Activated T-cell treated with anti-CD3 and anti-CD28 coated beads, Interleukin-2, amount 50 U/mL, for 72 hours (primary cell): ENCODE measurements at regions not wholly inside any gene's neighbourhood (a gene's known extent, or its start where the extent isn't known, plus 50 kb on each side); places are given as distances from the start of the nearest gene placed in this dataset.
A peak's percentile ranks its signal among the peaks of the same experiment; 100 is the strongest.
"Not testable (repeated sequence)": the region's sequence is repeated elsewhere in the genome, so short reads cannot be mapped to it uniquely, and the experiment has no call there.

Source experiments
- ATAC-seq, 2 donors: fragments of 150-1000 bp; cut with Tn5 transposase; replicated peaks in 1 of 2; 2 replicates each; pipeline ENCODE4 v1.10.0; 2021; ENCODE audit warnings: moderate library complexity in 2 of 2, mild to moderate bottlenecking in 1 of 2
- DNase-seq, 2 donors: peaks; one replicate each; pipeline ENCODE4 v3.0.0; 2021 to 2022; ENCODE audit warnings: mixed read lengths in 1 of 2
- H3K27ac Mint-ChIP-seq: one replicate; pipeline ENCODE4 v1.8.0; 2022; ENCODE audit warnings: mild to moderate bottlenecking, moderate library complexity, mixed read lengths
- H3K27me3 Mint-ChIP-seq: one replicate; pipeline ENCODE4 v1.8.0; 2022; ENCODE audit warnings: low read depth, mixed read lengths
- H3K36me3 Mint-ChIP-seq, 2 donors: one replicate each; pipeline ENCODE4 v1.8.0; 2022; ENCODE audit warnings: mixed read lengths in 2 of 2, mild to moderate bottlenecking in 1 of 2; ENCODE audit not compliant: insufficient read depth in 2 of 2
- H3K4me1 Mint-ChIP-seq: one replicate; pipeline ENCODE4 v1.8.0; 2022; ENCODE audit warnings: low read depth, mixed read lengths
- H3K4me3 Mint-ChIP-seq, 2 donors: one replicate each; pipeline ENCODE4 v1.8.0; 2022; ENCODE audit warnings: mild to moderate bottlenecking in 2 of 2, mixed read lengths in 2 of 2, moderate library complexity in 2 of 2
- H3K9me3 Mint-ChIP-seq, 2 donors: one replicate each; pipeline ENCODE4 v1.8.0; 2022; ENCODE audit warnings: mixed read lengths in 2 of 2

- not testable (repeated sequence) for H3K4me1 Mint-ChIP-seq, H3K9me3 Mint-ChIP-seq, ATAC-seq
Measured at GRCh38 chr2:89537862-89538261, 846.4 kb downstream of the RPIA start.

DNA sequence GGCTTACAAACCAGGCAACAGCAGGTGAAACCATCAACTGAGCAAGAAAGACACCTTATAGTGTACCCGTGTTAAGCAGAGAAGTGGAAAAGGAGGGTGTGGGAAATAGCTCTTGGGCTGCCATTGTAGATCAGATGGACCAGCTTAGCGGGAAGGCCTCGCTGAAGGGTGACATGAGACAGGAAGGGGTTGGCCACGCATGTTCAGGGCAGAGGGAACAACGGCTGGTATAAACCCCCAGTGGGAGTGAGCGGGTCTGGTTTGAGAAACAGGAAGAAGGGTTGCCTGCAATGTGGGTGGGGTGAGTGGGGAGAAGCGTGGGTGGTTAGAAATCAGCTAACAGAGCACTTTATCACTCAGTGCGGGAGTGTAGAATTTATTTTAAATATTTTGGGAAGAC lies 852.6 kb downstream of the RPIA start:
- not testable (repeated sequence) for ATAC-seq, H3K4me1 Mint-ChIP-seq, H3K36me3 Mint-ChIP-seq, H3K27me3 Mint-ChIP-seq, H3K9me3 Mint-ChIP-seq, H3K4me3 Mint-ChIP-seq, H3K27ac Mint-ChIP-seq, DNase-seq

More at GRCh38 chr2:89537862-89538261, 846.4 kb downstream of the RPIA start:
- H3K27ac Mint-ChIP-seq, H3K27me3 Mint-ChIP-seq, H3K36me3 Mint-ChIP-seq, H3K4me3 Mint-ChIP-seq, DNase-seq: not testable (repeated sequence)

DNA sequence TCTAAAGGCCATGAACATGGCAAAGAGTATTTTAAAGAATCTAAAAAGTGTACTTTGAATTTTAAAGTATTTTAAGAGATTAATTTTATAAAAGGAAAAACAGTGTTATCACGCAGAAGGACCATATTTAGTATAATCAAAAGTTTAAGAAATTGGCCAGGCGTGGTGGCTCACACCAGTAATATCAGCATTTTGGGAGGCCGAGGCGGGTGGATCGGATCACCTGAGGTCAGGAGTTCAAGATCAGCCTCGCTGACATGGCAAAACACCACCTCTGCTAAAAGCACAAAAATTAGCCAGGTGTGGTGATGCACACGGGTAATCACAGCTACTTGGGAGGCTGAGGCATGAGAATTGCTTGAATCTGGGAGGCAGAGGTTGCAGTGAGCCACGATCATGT lies 887.7 kb downstream of the RPIA start:
- not testable (repeated sequence) for H3K4me3 Mint-ChIP-seq, H3K9me3 Mint-ChIP-seq, H3K36me3 Mint-ChIP-seq, H3K27me3 Mint-ChIP-seq, DNase-seq, H3K4me1 Mint-ChIP-seq, ATAC-seq, H3K27ac Mint-ChIP-seq

GRCh38 chr2:89582816-89583215 lies 891.3 kb downstream of the RPIA start:
- not testable (repeated sequence) for H3K4me1 Mint-ChIP-seq, H3K27me3 Mint-ChIP-seq, H3K36me3 Mint-ChIP-seq, H3K9me3 Mint-ChIP-seq, H3K27ac Mint-ChIP-seq, ATAC-seq, DNase-seq, H3K4me3 Mint-ChIP-seq

DNA sequence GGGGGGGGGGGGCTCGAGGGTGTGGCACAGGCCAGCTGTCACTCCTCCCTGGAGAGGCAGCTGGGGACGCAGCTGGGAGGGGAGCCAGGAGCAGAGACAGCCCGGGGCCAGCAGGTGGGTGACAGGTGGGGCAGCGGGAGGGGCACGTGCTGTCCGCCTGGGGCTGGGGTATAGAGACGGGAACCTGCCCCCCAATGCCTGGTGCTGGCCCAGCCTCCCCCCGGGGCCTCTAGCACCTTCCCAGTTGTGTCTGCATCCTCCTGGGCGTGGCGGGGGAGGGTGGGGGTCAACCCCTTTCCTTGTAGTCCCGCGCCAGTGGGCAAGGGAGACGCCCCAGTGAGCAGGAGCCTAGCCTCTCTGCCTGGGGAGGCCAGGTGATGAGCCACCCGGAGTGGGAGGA lies 892.6 kb downstream of the RPIA start:
- ATAC-seq, H3K4me1 Mint-ChIP-seq, H3K4me3 Mint-ChIP-seq, H3K27me3 Mint-ChIP-seq, H3K27ac Mint-ChIP-seq, H3K36me3 Mint-ChIP-seq, DNase-seq, H3K9me3 Mint-ChIP-seq: not testable (repeated sequence)

DNA sequence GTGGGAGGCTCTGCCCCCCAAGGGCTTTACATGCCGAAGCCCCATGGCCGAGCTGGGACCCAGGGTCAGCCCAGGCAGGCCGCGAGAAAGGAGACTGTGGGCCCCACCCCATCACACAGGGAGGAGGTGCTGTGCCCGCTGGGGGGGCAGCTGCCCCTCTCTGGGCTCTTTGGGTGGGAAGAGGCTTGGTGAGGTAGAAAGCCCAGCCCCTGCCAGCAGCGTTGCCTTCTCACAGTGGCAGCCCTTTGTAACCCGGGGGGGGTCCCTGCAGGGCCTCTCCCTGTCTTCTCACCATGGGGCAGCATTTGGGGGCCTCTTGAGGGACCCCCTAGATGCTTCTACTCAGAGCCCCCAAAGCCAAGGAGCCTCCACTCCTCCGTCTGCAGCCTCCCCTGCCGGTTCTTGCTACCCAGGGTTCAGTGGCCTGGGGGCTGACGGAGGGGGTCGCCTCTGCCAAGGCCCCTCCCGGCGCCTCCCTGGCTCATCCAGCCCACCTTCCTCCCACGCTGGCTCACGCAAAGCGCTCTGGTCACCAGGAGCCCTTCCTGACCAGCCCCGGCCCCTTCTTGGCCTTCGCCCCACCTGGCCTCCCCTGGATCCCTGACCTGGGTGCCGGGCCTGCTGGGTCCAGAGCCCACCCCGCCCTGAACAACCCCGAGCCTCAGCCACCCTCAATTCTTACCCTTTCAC lies 893.5 kb downstream of the RPIA start:
- DNase-seq: peak in 1 of 2 donors; percentile 10
- not testable (repeated sequence) for H3K9me3 Mint-ChIP-seq, H3K36me3 Mint-ChIP-seq, H3K4me1 Mint-ChIP-seq, H3K27me3 Mint-ChIP-seq, H3K27ac Mint-ChIP-seq
- H3K4me3 Mint-ChIP-seq: peak overlapping the region; percentile 64 to 79
- peak in 1 of 2 donors; percentile 30 for ATAC-seq

GRCh38 chr2:89585558-89585920 lies 894.1 kb downstream of the RPIA start:
- peak overlapping the region; percentile 79 to 82 for H3K4me3 Mint-ChIP-seq
- not testable (repeated sequence) for H3K27me3 Mint-ChIP-seq, H3K36me3 Mint-ChIP-seq, H3K9me3 Mint-ChIP-seq, H3K4me1 Mint-ChIP-seq, H3K27ac Mint-ChIP-seq
- ATAC-seq: peak; percentile 100
- DNase-seq: peak; percentile 48 to 57

GRCh38 chr2:89599843-89600242 lies 908.4 kb downstream of the RPIA start:
- ATAC-seq, H3K36me3 Mint-ChIP-seq, H3K27ac Mint-ChIP-seq, H3K4me1 Mint-ChIP-seq, H3K9me3 Mint-ChIP-seq, DNase-seq, H3K4me3 Mint-ChIP-seq, H3K27me3 Mint-ChIP-seq: not testable (repeated sequence)

DNA sequence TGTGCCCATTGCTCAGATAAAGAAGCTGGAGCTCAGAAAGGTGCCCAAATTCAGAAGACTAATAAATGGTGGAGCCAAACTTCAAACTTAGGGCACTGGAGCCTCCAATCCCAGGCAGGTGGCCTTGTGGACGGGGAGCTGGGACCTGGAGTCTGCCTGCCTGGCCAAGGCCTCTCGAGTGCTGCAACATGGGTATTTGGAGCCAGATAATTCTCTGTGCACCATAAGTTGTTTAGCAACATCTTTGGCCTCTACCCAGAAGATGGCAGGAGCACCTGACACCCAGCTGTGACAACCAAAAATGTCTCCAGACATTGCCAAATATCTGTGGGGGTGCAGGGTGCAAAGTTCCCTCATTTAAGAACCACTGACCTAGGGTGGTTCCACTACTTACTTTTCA lies 915.0 kb downstream of the RPIA start:
- not testable (repeated sequence) for ATAC-seq

DNA sequence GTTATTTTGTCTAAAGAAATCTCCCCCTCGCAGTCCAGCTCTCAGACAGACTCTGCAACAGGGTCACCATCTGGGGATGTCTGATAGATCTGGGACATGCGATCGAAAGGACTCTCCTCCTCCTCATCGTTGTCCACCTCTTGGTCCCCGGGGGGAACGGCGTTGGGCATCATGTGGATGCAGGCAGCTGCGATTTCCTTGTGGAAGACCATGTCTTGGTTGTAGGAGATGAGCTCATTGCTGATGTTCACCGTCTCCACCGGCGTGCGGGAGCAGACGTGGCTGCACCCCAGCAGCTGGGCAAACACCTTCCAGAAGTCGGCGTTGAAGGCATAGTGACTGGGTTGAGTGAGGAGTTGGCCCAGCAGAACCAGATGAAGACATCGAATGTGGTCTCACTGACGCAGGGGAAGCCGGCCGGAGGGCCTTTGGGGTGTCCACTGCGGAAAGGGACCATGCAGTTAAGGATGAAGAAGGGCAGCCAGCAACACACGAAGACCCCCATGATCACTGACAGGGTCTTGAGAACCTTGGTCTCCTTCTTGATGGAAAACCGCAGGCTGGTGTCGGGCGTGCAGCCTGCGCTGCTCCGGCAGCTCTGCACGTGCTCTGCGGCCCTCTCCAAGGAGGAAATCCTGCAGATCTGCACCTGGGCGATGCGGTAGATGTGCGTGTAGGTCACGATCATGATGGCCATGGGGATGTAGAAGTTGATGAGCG lies 918.9 kb downstream of the RPIA start:
- not testable (repeated sequence) for H3K9me3 Mint-ChIP-seq, H3K4me1 Mint-ChIP-seq, H3K4me3 Mint-ChIP-seq, H3K36me3 Mint-ChIP-seq, H3K27ac Mint-ChIP-seq, DNase-seq, ATAC-seq
- peaks cover 18% of the 10 kb centered on the region for H3K27me3 Mint-ChIP-seq

More for the DNA sequence above, 915.0 kb downstream of the RPIA start:
- peaks cover 12% of the 10 kb centered on the region for H3K27me3 Mint-ChIP-seq
- H3K4me3 Mint-ChIP-seq, H3K36me3 Mint-ChIP-seq, H3K27ac Mint-ChIP-seq, H3K9me3 Mint-ChIP-seq, DNase-seq, H3K4me1 Mint-ChIP-seq: not testable (repeated sequence)

DNA sequence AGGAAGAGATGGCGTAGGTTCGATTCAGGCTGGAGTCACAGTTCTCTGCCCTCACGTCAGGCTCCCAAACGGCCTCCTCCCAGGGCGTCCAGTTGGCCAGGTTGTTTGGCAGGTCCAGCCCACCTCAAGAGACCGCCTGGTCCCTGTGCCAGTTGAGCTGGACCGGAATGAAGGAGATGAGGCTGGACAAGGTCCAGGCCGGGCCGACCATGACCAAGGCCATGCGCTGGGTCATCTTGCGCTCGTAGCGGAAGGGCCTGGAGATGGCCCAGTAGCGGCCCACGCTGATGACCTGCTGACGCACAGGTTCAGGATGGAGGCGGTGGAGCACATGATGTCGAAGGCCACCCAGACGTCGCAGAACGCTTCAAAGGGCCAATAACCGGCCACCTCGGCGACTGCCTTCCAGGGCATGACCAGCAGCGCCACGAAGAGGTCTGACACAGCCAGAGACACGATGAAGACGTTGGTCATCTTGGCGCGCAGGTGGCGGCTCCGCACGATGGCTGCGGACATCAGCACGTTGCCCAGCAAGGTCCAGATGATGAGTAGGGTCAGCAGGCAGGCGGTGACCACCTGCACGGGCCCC lies 919.5 kb downstream of the RPIA start:
- H3K36me3 Mint-ChIP-seq, ATAC-seq, DNase-seq, H3K4me1 Mint-ChIP-seq, H3K27ac Mint-ChIP-seq, H3K9me3 Mint-ChIP-seq, H3K4me3 Mint-ChIP-seq: not testable (repeated sequence)
- peaks cover 18% of the 10 kb centered on the region for H3K27me3 Mint-ChIP-seq

GRCh38 chr2:89611710-89612109 lies 920.2 kb downstream of the RPIA start:
- not testable (repeated sequence) for H3K4me1 Mint-ChIP-seq, DNase-seq

DNA sequence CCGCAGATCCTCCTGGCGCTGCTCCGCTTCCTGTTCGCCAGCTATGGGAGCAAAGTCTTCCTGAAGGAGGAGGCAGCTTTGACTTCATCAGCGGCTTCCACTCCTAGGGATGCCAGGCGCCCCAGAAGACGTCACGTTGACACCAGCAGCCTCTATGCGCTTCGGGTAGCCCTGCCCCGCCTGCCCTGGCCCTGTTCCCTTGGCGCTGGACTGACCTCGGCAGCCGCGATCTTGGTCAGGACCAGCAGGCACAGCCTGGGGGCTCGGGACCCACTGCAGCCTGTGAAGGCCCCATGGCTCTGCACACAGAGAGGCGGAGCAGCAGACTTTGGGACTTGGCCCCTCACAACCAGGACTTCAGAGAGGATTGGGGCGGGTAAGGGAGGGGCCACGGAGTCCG lies 957.8 kb downstream of the RPIA start:
- H3K27me3 Mint-ChIP-seq, H3K4me1 Mint-ChIP-seq, H3K36me3 Mint-ChIP-seq, H3K4me3 Mint-ChIP-seq, H3K9me3 Mint-ChIP-seq, ATAC-seq, DNase-seq, H3K27ac Mint-ChIP-seq: not testable (repeated sequence)

More at GRCh38 chr2:89611710-89612109, 920.2 kb downstream of the RPIA start:
- ATAC-seq, H3K36me3 Mint-ChIP-seq, H3K4me3 Mint-ChIP-seq, H3K27ac Mint-ChIP-seq, H3K9me3 Mint-ChIP-seq: not testable (repeated sequence)
- H3K27me3 Mint-ChIP-seq: peaks cover 18% of the 10 kb centered on the region
